ENCODE measurements at regions not wholly inside any gene's neighbourhood (a gene's known extent, or its start where the extent isn't known, plus 50 kb on each side); places are given as distances from the start of the nearest gene placed in this dataset.

- H3K27ac ChIP-seq (ENCODE audit: low read length): no peak overlapping the region
- no peak overlapping the region for H3K4me2 ChIP-seq (ENCODE audit: low read length)
- H3K9me2 ChIP-seq (replicated peaks; ENCODE audit: low read length): no peaks in the 10 kb centered on the region
- no peak overlapping the region for H3K4me3 ChIP-seq (ENCODE audit: low read length)
- no peak for TF ChIP-seq EZH2 (IDR thresholded peaks at IDR 0.05; ENCODE audit: low read length, unreplicated experiment)
- no peak for TF ChIP-seq EZH2phosphoT487 (IDR thresholded peaks at IDR 0.05; ENCODE audit: borderline replicate concordance, low read length)
- TF ChIP-seq, protein P1, sequence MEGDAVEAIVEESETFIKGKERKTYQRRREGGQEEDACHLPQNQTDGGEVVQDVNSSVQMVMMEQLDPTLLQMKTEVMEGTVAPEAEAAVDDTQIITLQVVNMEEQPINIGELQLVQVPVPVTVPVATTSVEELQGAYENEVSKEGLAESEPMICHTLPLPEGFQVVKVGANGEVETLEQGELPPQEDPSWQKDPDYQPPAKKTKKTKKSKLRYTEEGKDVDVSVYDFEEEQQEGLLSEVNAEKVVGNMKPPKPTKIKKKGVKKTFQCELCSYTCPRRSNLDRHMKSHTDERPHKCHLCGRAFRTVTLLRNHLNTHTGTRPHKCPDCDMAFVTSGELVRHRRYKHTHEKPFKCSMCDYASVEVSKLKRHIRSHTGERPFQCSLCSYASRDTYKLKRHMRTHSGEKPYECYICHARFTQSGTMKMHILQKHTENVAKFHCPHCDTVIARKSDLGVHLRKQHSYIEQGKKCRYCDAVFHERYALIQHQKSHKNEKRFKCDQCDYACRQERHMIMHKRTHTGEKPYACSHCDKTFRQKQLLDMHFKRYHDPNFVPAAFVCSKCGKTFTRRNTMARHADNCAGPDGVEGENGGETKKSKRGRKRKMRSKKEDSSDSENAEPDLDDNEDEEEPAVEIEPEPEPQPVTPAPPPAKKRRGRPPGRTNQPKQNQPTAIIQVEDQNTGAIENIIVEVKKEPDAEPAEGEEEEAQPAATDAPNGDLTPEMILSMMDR (conservative IDR thresholded peaks at IDR 0.05; ENCODE audit: low read depth, low read length): no peak
- CTCF ChIA-PET: no interaction called here
- no peaks in the 10 kb centered on the region for H4K20me1 ChIP-seq (ENCODE audit: low read length)
- DNase-seq: no peak
- H2AFZ ChIP-seq (ENCODE audit: low read length): no peak overlapping the region
- no TSS peak for BruUV-seq (replicated peaks)
- ATAC-seq: no peak
- no peak overlapping the region for H3K9ac ChIP-seq (ENCODE audit: low read length)
- no peaks in the 10 kb centered on the region for H3K79me2 ChIP-seq (ENCODE audit: low read length)
- no peaks in the 10 kb centered on the region for H3K27me3 ChIP-seq (ENCODE audit: low read length)
- H3K9me3 ChIP-seq (ENCODE audit: low read length): no peaks in the 10 kb centered on the region
- POLR2A ChIA-PET (ENCODE audit: unreplicated experiment): no interaction called here
- no peaks in the 10 kb centered on the region for H3F3A ChIP-seq (ENCODE audit: low read length, unreplicated experiment)
- intact Hi-C loops (cut with micrococcal nuclease): no loop called here
- no peaks in the 10 kb centered on the region for H3K4me1 ChIP-seq (ENCODE audit: insufficient read depth, low read length)
- H3K36me3 ChIP-seq (ENCODE audit: low read depth, low read length): no peaks in the 10 kb centered on the region
Measured at GRCh38 chr20:40446888-40447287, 242.1 kb downstream of the MAFB start.

DNA sequence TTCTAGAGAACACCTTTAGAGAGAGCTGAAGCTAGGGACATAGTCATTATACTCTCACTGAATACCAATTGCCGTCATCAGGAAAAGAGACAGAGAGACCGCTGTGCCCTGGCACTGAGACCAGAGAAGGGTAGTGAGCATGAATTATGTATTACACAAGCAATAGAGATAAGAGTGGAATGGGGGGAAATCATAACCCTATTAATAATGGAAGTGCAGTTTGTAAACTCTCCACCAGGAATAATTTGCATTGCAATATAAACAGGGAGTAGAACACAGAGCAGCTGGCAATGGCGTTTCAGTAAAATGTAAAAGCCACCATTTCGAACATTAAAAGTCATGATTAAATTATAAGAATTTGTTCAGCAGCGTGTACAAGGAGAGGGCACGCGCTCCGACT is 244.5 kb downstream of the MAFB start:
- Histone ChIP-seq H3K9ac (ENCODE audit: low read length) (no peak overlapping the region), H3K4me1 (ENCODE audit: insufficient read depth, low read length) (no peaks in the 10 kb centered on the region), H3K27ac (ENCODE audit: low read length) (no peak overlapping the region), H3K4me2 (ENCODE audit: low read length) (no peak overlapping the region), H3K9me2 (replicated peaks; ENCODE audit: low read length) (no peaks in the 10 kb centered on the region), H3F3A (ENCODE audit: low read length, unreplicated experiment) (no peaks in the 10 kb centered on the region), H3K27me3 (ENCODE audit: low read length) (no peaks in the 10 kb centered on the region), H3K36me3 (ENCODE audit: low read depth, low read length) (no peaks in the 10 kb centered on the region), H3K4me3 (ENCODE audit: low read length) (no peak overlapping the region), H4K20me1 (ENCODE audit: low read length) (no peaks in the 10 kb centered on the region), H3K79me2 (ENCODE audit: low read length) (no peaks in the 10 kb centered on the region), H2AFZ (ENCODE audit: low read length) (no peak overlapping the region), H3K9me3 (ENCODE audit: low read length) (no peaks in the 10 kb centered on the region)
- intact Hi-C loops (cut with micrococcal nuclease): no loop called here
- ATAC-seq (no peak), DNase-seq (no peak)
- BruUV-seq (replicated peaks): no TSS peak
- TF ChIP-seq, protein P1 (conservative IDR thresholded peaks at IDR 0.05; ENCODE audit: low read depth, low read length): no peak
- TF ChIP-seq EZH2phosphoT487 (IDR thresholded peaks at IDR 0.05; ENCODE audit: borderline replicate concordance, low read length) (no peak), EZH2 (IDR thresholded peaks at IDR 0.05; ENCODE audit: low read length, unreplicated experiment) (no peak)
- POLR2A ChIA-PET (ENCODE audit: unreplicated experiment): no interaction called here
- CTCF ChIA-PET: no interaction called here

DNA sequence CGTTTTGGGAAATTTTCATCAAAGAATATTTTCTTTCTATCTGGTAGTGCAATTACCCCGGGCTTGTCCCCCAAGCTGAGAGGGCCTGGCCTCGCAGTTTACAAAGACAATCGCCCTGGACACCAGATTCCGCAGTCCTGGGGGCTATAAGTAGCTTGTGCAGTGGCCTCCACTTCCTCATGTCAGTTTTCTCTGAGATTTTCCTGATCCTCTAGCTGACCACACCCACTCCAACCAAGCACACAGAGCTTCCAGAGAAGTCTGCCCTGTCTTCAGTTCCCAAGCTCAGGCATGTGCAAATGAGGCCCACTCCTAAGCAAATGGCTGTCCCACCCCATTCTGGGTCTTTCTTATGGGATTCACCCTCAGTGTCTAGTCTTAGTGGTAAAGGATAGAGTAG is 245.3 kb downstream of the MAFB start:
- Histone ChIP-seq H3K4me2 (ENCODE audit: low read length) (no peak overlapping the region), H4K20me1 (ENCODE audit: low read length) (no peaks in the 10 kb centered on the region), H3K4me1 (ENCODE audit: insufficient read depth, low read length) (no peaks in the 10 kb centered on the region), H3K79me2 (ENCODE audit: low read length) (no peaks in the 10 kb centered on the region), H3K9me2 (replicated peaks; ENCODE audit: low read length) (no peaks in the 10 kb centered on the region), H3K9me3 (ENCODE audit: low read length) (no peaks in the 10 kb centered on the region), H3K4me3 (ENCODE audit: low read length) (no peak overlapping the region), H2AFZ (ENCODE audit: low read length) (no peak overlapping the region), H3K27me3 (ENCODE audit: low read length) (no peaks in the 10 kb centered on the region), H3F3A (ENCODE audit: low read length, unreplicated experiment) (no peaks in the 10 kb centered on the region), H3K9ac (ENCODE audit: low read length) (no peak overlapping the region), H3K27ac (ENCODE audit: low read length) (no peak overlapping the region), H3K36me3 (ENCODE audit: low read depth, low read length) (no peaks in the 10 kb centered on the region)
- ChIA-PET POLR2A (ENCODE audit: unreplicated experiment) (no interaction called here), CTCF (no interaction called here)
- BruUV-seq (replicated peaks): no TSS peak
- TF ChIP-seq EZH2 (IDR thresholded peaks at IDR 0.05; ENCODE audit: low read length, unreplicated experiment) (no peak), EZH2phosphoT487 (IDR thresholded peaks at IDR 0.05; ENCODE audit: borderline replicate concordance, low read length) (no peak)
- TF ChIP-seq, protein P1 (conservative IDR thresholded peaks at IDR 0.05; ENCODE audit: low read depth, low read length): no peak
- ATAC-seq (no peak), DNase-seq (no peak)
- intact Hi-C loops (cut with micrococcal nuclease): no loop called here
